Loucy (cell line): ENCODE measurements at regions not wholly inside any gene's neighbourhood (a gene's known extent, or its start where the extent isn't known, plus 50 kb on each side); places are given as distances from the start of the nearest gene placed in this dataset.

ENCODE experiments used
- H2AFZ ChIP-seq: fragments of 200-600 bp; sonication (generic); 2 replicates; pipeline ENCODE4 v1.6.0; 2016; ENCODE audit warnings: antibody characterized with exemption, mild to moderate bottlenecking, low read length, moderate library complexity
- H3F3A ChIP-seq: fragments of 200-600 bp; 2 replicates; pipeline ENCODE4 v1.6.0; 2016; ENCODE audit warnings: antibody characterized with exemption, low read depth, mild to moderate bottlenecking
- H3K27me3 ChIP-seq: fragments of 200-600 bp; sonication (generic); 2 replicates; pipeline ENCODE4 v1.6.1; 2014; ENCODE audit warnings: low read length, mild to moderate bottlenecking; ENCODE audit not compliant: insufficient read depth, poor library complexity, severe bottlenecking
- H3K36me3 ChIP-seq: fragments of 200-600 bp; sonication (generic); 2 replicates; pipeline ENCODE4 v1.6.1; 2016; ENCODE audit warnings: low read length; ENCODE audit not compliant: insufficient read depth
- H3K4me1 ChIP-seq: fragments of 200-600 bp; sonication (generic); 2 replicates; pipeline ENCODE4 v1.5.1; 2014; ENCODE audit warnings: low read length, mild to moderate bottlenecking; ENCODE audit not compliant: insufficient read depth, poor library complexity, severe bottlenecking
- H3K4me2 ChIP-seq: fragments of 200-600 bp; sonication (generic); 2 replicates; pipeline ENCODE4 v1.6.0; 2014; ENCODE audit warnings: antibody characterized with exemption, low read length, low read depth, mild to moderate bottlenecking; ENCODE audit not compliant: poor library complexity, severe bottlenecking
- H3K4me3 ChIP-seq: fragments of 200-600 bp; sonication (generic); 2 replicates; pipeline ENCODE4 v1.5.1; 2014; ENCODE audit warnings: low read length, mild to moderate bottlenecking, mixed read lengths; ENCODE audit not compliant: poor library complexity, severe bottlenecking
- H3K79me2 ChIP-seq: fragments of 200-600 bp; sonication (generic); 2 replicates; pipeline ENCODE4 v1.6.1; 2014; ENCODE audit warnings: low read length; ENCODE audit not compliant: insufficient read depth
- H3K9ac ChIP-seq: fragments of 200-600 bp; sonication (generic); 2 replicates; pipeline ENCODE4 v1.6.0; 2014; ENCODE audit warnings: mild to moderate bottlenecking, low read depth, low read length, moderate library complexity; ENCODE audit not compliant: poor library complexity, severe bottlenecking
- H3K9me2 ChIP-seq: fragments of 200-600 bp; sonication (generic); replicated peaks from 2 replicates; pipeline ENCODE4 v1.6.1; 2016; ENCODE audit warnings: low read depth, low read length, mixed read lengths
- H3K9me3 ChIP-seq: fragments of 200-600 bp; sonication (generic); 2 replicates; pipeline ENCODE4 v1.6.1; 2014; ENCODE audit warnings: mild to moderate bottlenecking, antibody characterized with exemption, low read length, low read depth; ENCODE audit not compliant: insufficient read depth
- H4K20me1 ChIP-seq: fragments of 200-600 bp; sonication (generic); 2 replicates; pipeline ENCODE4 v1.6.0; 2014; ENCODE audit warnings: antibody characterized with exemption, low read length, mild to moderate bottlenecking; ENCODE audit not compliant: insufficient read depth, poor library complexity, severe bottlenecking
- EZH2phosphoT487 ChIP-seq: fragments of 200-600 bp; IDR thresholded peaks from 2 replicates; pipeline ENCODE4 v1.6.1; 2018; ENCODE audit warnings: antibody characterized with exemption, mild to moderate bottlenecking, moderate library complexity, borderline replicate concordance
- TF ChIP-seq, protein P1 (sequence below): fragments of 200-600 bp; sonication (generic); conservative IDR thresholded peaks from 2 replicates; pipeline ENCODE4 v1.5.1; 2014; ENCODE audit warnings: mild to moderate bottlenecking, antibody characterized with exemption, low read length

DNA sequence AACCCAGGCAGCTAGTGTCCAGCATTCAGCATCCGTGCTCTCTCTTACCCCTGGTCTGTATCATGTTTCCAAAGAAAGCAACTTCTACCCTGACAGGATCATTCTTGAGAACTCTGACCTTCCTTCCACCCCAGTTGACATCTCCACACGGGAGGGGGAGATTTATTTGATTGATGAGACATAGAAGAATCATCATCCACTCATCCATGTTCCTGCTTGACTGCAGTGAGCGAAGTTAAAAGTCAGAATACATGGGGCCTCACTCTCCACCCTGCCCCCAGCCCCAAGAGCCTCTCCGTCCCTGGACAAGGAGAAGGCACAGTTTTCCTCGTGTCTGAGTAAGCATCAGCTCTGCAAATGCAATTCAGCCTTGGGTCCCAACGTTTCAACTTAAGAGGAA, 356.0 kb upstream of the TNP1 start:
- H4K20me1 ChIP-seq, result no peaks in the 10 kb centered on the region
- H2AFZ ChIP-seq, result no peak overlapping the region
- no peak overlapping the region for H3K4me2 ChIP-seq
- H3K9ac ChIP-seq, result no peak overlapping the region
- no peaks in the 10 kb centered on the region for H3K9me3 ChIP-seq
- no peak overlapping the region for H3K4me3 ChIP-seq
- no peaks in the 10 kb centered on the region for H3K79me2 ChIP-seq
- no peaks in the 10 kb centered on the region for H3K36me3 ChIP-seq
- no peaks in the 10 kb centered on the region for H3K27me3 ChIP-seq
- H3K4me1 ChIP-seq, result peaks cover 35% of the 10 kb centered on the region
- no peaks in the 10 kb centered on the region for H3K9me2 ChIP-seq
- TF ChIP-seq, protein P1, sequence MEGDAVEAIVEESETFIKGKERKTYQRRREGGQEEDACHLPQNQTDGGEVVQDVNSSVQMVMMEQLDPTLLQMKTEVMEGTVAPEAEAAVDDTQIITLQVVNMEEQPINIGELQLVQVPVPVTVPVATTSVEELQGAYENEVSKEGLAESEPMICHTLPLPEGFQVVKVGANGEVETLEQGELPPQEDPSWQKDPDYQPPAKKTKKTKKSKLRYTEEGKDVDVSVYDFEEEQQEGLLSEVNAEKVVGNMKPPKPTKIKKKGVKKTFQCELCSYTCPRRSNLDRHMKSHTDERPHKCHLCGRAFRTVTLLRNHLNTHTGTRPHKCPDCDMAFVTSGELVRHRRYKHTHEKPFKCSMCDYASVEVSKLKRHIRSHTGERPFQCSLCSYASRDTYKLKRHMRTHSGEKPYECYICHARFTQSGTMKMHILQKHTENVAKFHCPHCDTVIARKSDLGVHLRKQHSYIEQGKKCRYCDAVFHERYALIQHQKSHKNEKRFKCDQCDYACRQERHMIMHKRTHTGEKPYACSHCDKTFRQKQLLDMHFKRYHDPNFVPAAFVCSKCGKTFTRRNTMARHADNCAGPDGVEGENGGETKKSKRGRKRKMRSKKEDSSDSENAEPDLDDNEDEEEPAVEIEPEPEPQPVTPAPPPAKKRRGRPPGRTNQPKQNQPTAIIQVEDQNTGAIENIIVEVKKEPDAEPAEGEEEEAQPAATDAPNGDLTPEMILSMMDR, result no peak
- no peak for TF ChIP-seq EZH2phosphoT487
- H3F3A ChIP-seq, result no peaks in the 10 kb centered on the region; the same call in 1 of the 2 replicates

DNA sequence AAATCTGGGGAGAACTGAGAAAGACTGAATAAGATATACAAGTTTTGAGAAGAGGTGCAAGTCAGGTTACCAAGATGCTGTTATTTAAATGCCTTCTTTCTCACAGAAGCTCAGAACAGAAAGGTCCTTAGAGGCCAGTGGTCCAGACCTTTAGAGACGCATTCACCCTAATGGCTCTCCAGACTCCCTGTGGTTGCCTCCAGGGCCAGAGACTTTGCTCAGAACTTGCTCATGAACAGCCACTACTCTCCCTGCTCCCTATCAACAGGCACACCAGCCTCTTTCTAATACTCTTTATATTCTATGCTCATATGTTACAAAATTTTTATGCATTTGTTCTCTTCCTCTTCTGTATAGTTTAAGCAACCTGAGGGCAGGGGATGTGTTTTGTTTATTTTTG, 349.0 kb upstream of the TNP1 start:
- no peaks in the 10 kb centered on the region for H3K36me3 ChIP-seq
- H3K4me1 ChIP-seq, result no peaks in the 10 kb centered on the region
- H3K9me2 ChIP-seq, result no peaks in the 10 kb centered on the region
- H3K79me2 ChIP-seq, result no peaks in the 10 kb centered on the region
- H3K9ac ChIP-seq, result no peak overlapping the region
- H3K4me2 ChIP-seq, result no peak overlapping the region
- no peaks in the 10 kb centered on the region for H3K27me3 ChIP-seq
- no peak overlapping the region for H3K4me3 ChIP-seq
- H2AFZ ChIP-seq, result no peak overlapping the region
- no peaks in the 10 kb centered on the region for H3F3A ChIP-seq
- no peaks in the 10 kb centered on the region for H4K20me1 ChIP-seq
- peaks cover 2% of the 10 kb centered on the region; the same call in 1 of the 2 replicates for H3K9me3 ChIP-seq
- TF ChIP-seq EZH2phosphoT487, result no peak
- TF ChIP-seq, protein P1, result no peak

DNA sequence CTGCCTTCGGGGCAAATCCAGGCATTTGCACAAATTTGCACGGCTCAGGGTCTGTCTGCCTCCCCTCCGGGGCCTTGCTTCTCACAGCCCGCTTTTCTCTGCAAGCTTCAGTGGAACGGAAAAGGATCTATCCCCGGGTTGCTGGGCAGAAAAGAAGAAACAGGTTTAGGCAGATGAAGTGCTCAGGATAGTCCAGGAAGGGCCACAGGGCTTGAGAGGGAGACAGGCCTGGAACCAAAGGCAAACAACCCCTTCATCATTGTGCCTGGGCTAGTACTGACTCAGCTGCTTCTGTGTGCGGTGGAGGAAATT, 347.8 kb upstream of the TNP1 start:
- Histone ChIP-seq H3K36me3 (no peaks in the 10 kb centered on the region), H3K9me2 (no peaks in the 10 kb centered on the region), H3K4me1 (no peaks in the 10 kb centered on the region), H3K79me2 (no peaks in the 10 kb centered on the region), H3K4me2 (no peak overlapping the region), H3K27me3 (no peaks in the 10 kb centered on the region), H2AFZ (peak overlapping the region; percentile 23; the same call in 1 of the 2 replicates), H4K20me1 (no peaks in the 10 kb centered on the region), H3K9me3 (peaks cover 7% of the 10 kb centered on the region), H3F3A (no peaks in the 10 kb centered on the region), H3K9ac (no peak overlapping the region), H3K4me3 (no peak overlapping the region)
- TF ChIP-seq EZH2phosphoT487, result no peak
- TF ChIP-seq, protein P1, result no peak
